ENCODE measurements at regions not wholly inside any gene's neighbourhood (a gene's known extent, or its start where the extent isn't known, plus 50 kb on each side); places are given as distances from the start of the nearest gene placed in this dataset.

- POLR2A ChIA-PET = no interaction called here
- TF ChIP-seq CTCF (IDR thresholded peaks at IDR 0.05; ENCODE audit: insufficient read depth, low read depth, low read length) = no peak
- Histone ChIP-seq H3K4me3 (ENCODE audit: low read depth, low read length) (no peak overlapping the region), H3K36me3 (ENCODE audit: control insufficient read depth, insufficient read depth, low read length) (no peaks in the 10 kb centered on the region), H3K27me3 (ENCODE audit: control insufficient read depth, insufficient read depth, low read length) (no peaks in the 10 kb centered on the region)
- CTCF ChIA-PET = no interaction called here
- DNase-seq (ENCODE audit: low read depth) = no peak
Measured at GRCh38 chr7:46156853-46157252, 235.8 kb upstream of the IGFBP3 start.

GRCh38 chr7:46156086-46156485 is 235.0 kb upstream of the IGFBP3 start:
- TF ChIP-seq CTCF (IDR thresholded peaks at IDR 0.05; ENCODE audit: insufficient read depth, low read depth, low read length) = no peak
- Histone ChIP-seq H3K4me3 (ENCODE audit: low read depth, low read length) (no peak overlapping the region), H3K36me3 (ENCODE audit: control insufficient read depth, insufficient read depth, low read length) (no peaks in the 10 kb centered on the region), H3K27me3 (ENCODE audit: control insufficient read depth, insufficient read depth, low read length) (no peaks in the 10 kb centered on the region)
- DNase-seq (ENCODE audit: low read depth) = no peak
- ChIA-PET POLR2A (no interaction called here), CTCF (interaction anchor here (0.8 kb wide), 1 partner anchor 233 kb away, joined by 3 read pairs; no protein-coding TSS in a partner anchor)

- no peak for DNase-seq (ENCODE audit: low read depth)
- Histone ChIP-seq H3K27me3 (ENCODE audit: control insufficient read depth, insufficient read depth, low read length) (no peaks in the 10 kb centered on the region), H3K4me3 (ENCODE audit: low read depth, low read length) (no peak overlapping the region), H3K36me3 (ENCODE audit: control insufficient read depth, insufficient read depth, low read length) (no peaks in the 10 kb centered on the region)
- POLR2A ChIA-PET = no interaction called here
- CTCF ChIA-PET = interaction anchor here (0.8 kb wide), 1 partner anchor 233 kb away, joined by 3 read pairs; no protein-coding TSS in a partner anchor
- no peak for TF ChIP-seq CTCF (IDR thresholded peaks at IDR 0.05; ENCODE audit: insufficient read depth, low read depth, low read length)
Measured at GRCh38 chr7:46155367-46155766, 234.3 kb upstream of the IGFBP3 start.

GRCh38 chr7:46153951-46154787 is 233.1 kb upstream of the IGFBP3 start:
- POLR2A ChIA-PET = no interaction called here
- CTCF ChIA-PET = no interaction called here

GRCh38 chr7:46153583-46153950 is 232.5 kb upstream of the IGFBP3 start:
- ChIA-PET POLR2A (no interaction called here), CTCF (no interaction called here)
- DNase-seq (ENCODE audit: low read depth) = no peak
- no peaks in the 10 kb centered on the region for H3K27me3 ChIP-seq (ENCODE audit: control insufficient read depth, insufficient read depth, low read length)
- H3K36me3 ChIP-seq (ENCODE audit: control insufficient read depth, insufficient read depth, low read length) = no peaks in the 10 kb centered on the region
- TF ChIP-seq CTCF (IDR thresholded peaks at IDR 0.05; ENCODE audit: insufficient read depth, low read depth, low read length) = no peak
- H3K4me3 ChIP-seq (ENCODE audit: low read depth, low read length) = no peak overlapping the region

More at GRCh38 chr7:46153951-46154787, 233.1 kb upstream of the IGFBP3 start:
- TF ChIP-seq CTCF (IDR thresholded peaks at IDR 0.05; ENCODE audit: insufficient read depth, low read depth, low read length) = no peak
- Histone ChIP-seq H3K27me3 (ENCODE audit: control insufficient read depth, insufficient read depth, low read length) (no peaks in the 10 kb centered on the region), H3K4me3 (ENCODE audit: low read depth, low read length) (no peak overlapping the region), H3K36me3 (ENCODE audit: control insufficient read depth, insufficient read depth, low read length) (no peaks in the 10 kb centered on the region)
- DNase-seq (ENCODE audit: low read depth) = no peak
